Liver (tissue), 8 donors: ENCODE measurements at regions not wholly inside any gene's neighbourhood (a gene's known extent, or its start where the extent isn't known, plus 50 kb on each side); places are given as distances from the start of the nearest gene placed in this dataset.

Experiments used
- DNase-seq: peaks from one replicate; pipeline ENCODE4 v3.0.0-alpha.2; 2017; ENCODE audit warnings: low spot score
- H3K27ac ChIP-seq, 2 donors: one replicate each; pipeline ENCODE4 v1.7.0; 2013; ENCODE audit warnings: inconsistent platforms in 2 of 2, low read length in 2 of 2, control low read depth in 1 of 2, low read depth in 1 of 2, mild to moderate bottlenecking in 1 of 2
- H3K27me3 ChIP-seq, 4 donors: one replicate each; pipeline versions ENCODE4 v1.6.1 to v1.7.0; 2013; ENCODE audit warnings: low read length in 3 of 4, inconsistent platforms in 1 of 4, mild to moderate bottlenecking in 1 of 4, moderate library complexity in 1 of 4; ENCODE audit not compliant: control insufficient read depth in 4 of 4, insufficient read depth in 4 of 4
- H3K36me3 ChIP-seq, 4 donors: one replicate each; pipeline versions ENCODE4 v1.6.1 to v1.7.0; 2013; ENCODE audit warnings: low read length in 3 of 4, mild to moderate bottlenecking in 3 of 4, low read depth in 1 of 4, moderate library complexity in 1 of 4; ENCODE audit not compliant: control insufficient read depth in 4 of 4, insufficient read depth in 3 of 4
- H3K4me1 ChIP-seq, 4 donors: one replicate each; pipeline versions ENCODE4 v1.6.1 to v1.7.0; 2013; ENCODE audit warnings: low read length in 3 of 4, mild to moderate bottlenecking in 3 of 4, moderate library complexity in 1 of 4; ENCODE audit not compliant: control insufficient read depth in 4 of 4, insufficient read depth in 4 of 4
- H3K4me3 ChIP-seq, 3 donors: one replicate each; pipeline versions ENCODE4 v1.6.1 to v1.7.0; 2013; ENCODE audit warnings: low read length in 3 of 3, control low read depth in 1 of 3, low read depth in 1 of 3, mild to moderate bottlenecking in 1 of 3
- H3K9ac ChIP-seq, 2 donors: one replicate each; pipeline ENCODE4 v1.7.0; 2013; ENCODE audit warnings: low read length in 2 of 2, mild to moderate bottlenecking in 2 of 2, moderate library complexity in 2 of 2, control low read depth in 1 of 2, low read depth in 1 of 2
- H3K9me3 ChIP-seq, 4 donors: one replicate each; pipeline versions ENCODE4 v1.6.1 to v1.7.0; 2013; ENCODE audit warnings: low read length in 3 of 4; ENCODE audit not compliant: control insufficient read depth in 4 of 4
- EGR1 ChIP-seq, 2 donors: IDR thresholded peaks; 2 replicates each; pipeline ENCODE4 v1.6.1; 2016 to 2018; ENCODE audit warnings: antibody characterized with exemption in 2 of 2, low read depth in 2 of 2
- FOXA1 ChIP-seq: IDR thresholded peaks from 2 replicates; pipeline ENCODE4 v1.6.1; 2016; ENCODE audit warnings: antibody characterized with exemption
- FOXA2 ChIP-seq: IDR thresholded peaks from 2 replicates; pipeline ENCODE4 v1.6.1; 2016; ENCODE audit warnings: antibody characterized with exemption
- GABPA ChIP-seq, 2 donors: IDR thresholded peaks in 1 of 2; conservative IDR thresholded peaks in 1 of 2; 2 replicates each; pipeline ENCODE4 v1.6.1; 2016; ENCODE audit warnings: antibody characterized with exemption in 2 of 2, mild to moderate bottlenecking in 1 of 2, moderate library complexity in 1 of 2
- HNF4A ChIP-seq, 2 donors: conservative IDR thresholded peaks; 2 replicates each; pipeline ENCODE4 v1.6.1; 2016; ENCODE audit warnings: antibody characterized with exemption in 2 of 2, mild to moderate bottlenecking in 2 of 2
- HNF4G ChIP-seq: IDR thresholded peaks from 2 replicates; pipeline ENCODE4 v1.6.1; 2016; ENCODE audit warnings: antibody characterized with exemption
- JUND ChIP-seq, 2 donors: IDR thresholded peaks; 2 replicates each; pipeline ENCODE4 v1.6.1; 2016; ENCODE audit warnings: antibody characterized with exemption in 2 of 2
- NR2F2 ChIP-seq: IDR thresholded peaks from 2 replicates; pipeline ENCODE4 v1.6.1; 2016; ENCODE audit warnings: antibody characterized with exemption
- RXRA ChIP-seq, 2 donors: IDR thresholded peaks; 2 replicates each; pipeline ENCODE4 v1.6.1; 2017 to 2018; ENCODE audit warnings: antibody characterized with exemption in 2 of 2, mild to moderate bottlenecking in 1 of 2
- TAF1 ChIP-seq: conservative IDR thresholded peaks from 2 replicates; pipeline ENCODE4 v1.6.1; 2016; ENCODE audit warnings: antibody characterized with exemption, mild to moderate bottlenecking
- YY1 ChIP-seq: IDR thresholded peaks from 2 replicates; pipeline ENCODE4 v1.6.1; 2016; ENCODE audit warnings: antibody characterized with exemption, mild to moderate bottlenecking
- WGBS: extraction: QIAGEN DNeasy Blood & Tissue Kit; methylation state at CpG from one replicate; pipeline ENCODE4 v1.1.7; 2013; 5-methylcytosine and 5-hydroxymethylcytosine counted together
- TF ChIP-seq, protein P1 (sequence below): IDR thresholded peaks from 2 replicates; pipeline ENCODE4 v1.6.1; 2016; ENCODE audit warnings: antibody characterized with exemption, mild to moderate bottlenecking
- TF ChIP-seq, protein P2 (sequence below): IDR thresholded peaks from 2 replicates; pipeline ENCODE4 v1.6.1; 2016; ENCODE audit warnings: antibody characterized with exemption
- TF ChIP-seq, protein P3 (sequence below): IDR thresholded peaks from 2 replicates; pipeline ENCODE4 v1.6.1; 2016; ENCODE audit warnings: antibody characterized with exemption
- TF ChIP-seq, protein P4 (sequence below): IDR thresholded peaks from 2 replicates; pipeline ENCODE4 v1.6.1; 2016; ENCODE audit warnings: antibody characterized with exemption
- TF ChIP-seq, protein P5 (sequence below): fragments of 150-350 bp; IDR thresholded peaks from 2 replicates; pipeline ENCODE4 v1.5.1; 2017; ENCODE audit warnings: improper control_type of control experiment, low read depth, low read length; ENCODE audit not compliant: missing input control
- donor health status: healthy.
- donor health status: healthy.
- donor health status: healthy.
- donor health status: healthy.
- donor health status: healthy.

DNA sequence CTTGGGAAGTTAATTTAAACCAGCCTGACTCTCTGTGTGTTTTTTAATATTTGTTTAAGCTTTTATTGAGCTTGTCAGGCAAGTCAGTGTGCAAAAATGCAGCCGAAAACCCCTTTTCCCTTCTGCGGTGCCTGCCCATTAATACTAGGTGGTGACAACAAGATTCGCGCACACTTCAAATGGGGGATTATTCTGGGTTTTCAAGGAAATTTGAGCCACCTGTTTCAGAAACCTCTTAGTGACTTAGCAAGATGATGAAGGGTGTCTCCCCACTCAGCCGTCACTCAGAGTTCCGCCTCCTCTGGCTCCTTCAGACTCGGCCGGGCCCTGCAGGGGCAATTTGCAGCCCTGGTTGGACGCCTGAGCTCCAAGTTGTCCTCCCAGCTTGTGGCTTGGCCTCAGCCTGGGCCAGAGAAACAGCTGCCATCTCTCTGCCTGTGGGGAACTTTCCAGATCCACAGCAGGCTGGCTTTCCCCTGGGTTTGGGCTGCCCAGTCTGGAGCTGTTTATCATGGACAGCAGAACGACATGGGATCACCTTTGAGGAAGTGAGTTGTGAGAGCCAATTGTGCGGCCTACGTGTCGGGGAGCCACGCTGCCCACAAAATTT, 75.9 kb downstream of the SPRY4 start:
- Histone ChIP-seq H3K36me3 (no peaks in the 10 kb centered on the region), H3K9me3 (no peaks in the 10 kb centered on the region), H3K27me3 (no peaks in the 10 kb centered on the region), H3K9ac (no peak overlapping the region), H3K4me3 (no peak overlapping the region), H3K27ac (peak overlapping the region; percentile 83 to 84), H3K4me1 (peaks cover 6 to 31% (median 24%) of the 10 kb centered on the region in 4 donors)
- 63% methylated on average over 14 of the region's 14 CpGs for WGBS
- TF ChIP-seq, protein P1, sequence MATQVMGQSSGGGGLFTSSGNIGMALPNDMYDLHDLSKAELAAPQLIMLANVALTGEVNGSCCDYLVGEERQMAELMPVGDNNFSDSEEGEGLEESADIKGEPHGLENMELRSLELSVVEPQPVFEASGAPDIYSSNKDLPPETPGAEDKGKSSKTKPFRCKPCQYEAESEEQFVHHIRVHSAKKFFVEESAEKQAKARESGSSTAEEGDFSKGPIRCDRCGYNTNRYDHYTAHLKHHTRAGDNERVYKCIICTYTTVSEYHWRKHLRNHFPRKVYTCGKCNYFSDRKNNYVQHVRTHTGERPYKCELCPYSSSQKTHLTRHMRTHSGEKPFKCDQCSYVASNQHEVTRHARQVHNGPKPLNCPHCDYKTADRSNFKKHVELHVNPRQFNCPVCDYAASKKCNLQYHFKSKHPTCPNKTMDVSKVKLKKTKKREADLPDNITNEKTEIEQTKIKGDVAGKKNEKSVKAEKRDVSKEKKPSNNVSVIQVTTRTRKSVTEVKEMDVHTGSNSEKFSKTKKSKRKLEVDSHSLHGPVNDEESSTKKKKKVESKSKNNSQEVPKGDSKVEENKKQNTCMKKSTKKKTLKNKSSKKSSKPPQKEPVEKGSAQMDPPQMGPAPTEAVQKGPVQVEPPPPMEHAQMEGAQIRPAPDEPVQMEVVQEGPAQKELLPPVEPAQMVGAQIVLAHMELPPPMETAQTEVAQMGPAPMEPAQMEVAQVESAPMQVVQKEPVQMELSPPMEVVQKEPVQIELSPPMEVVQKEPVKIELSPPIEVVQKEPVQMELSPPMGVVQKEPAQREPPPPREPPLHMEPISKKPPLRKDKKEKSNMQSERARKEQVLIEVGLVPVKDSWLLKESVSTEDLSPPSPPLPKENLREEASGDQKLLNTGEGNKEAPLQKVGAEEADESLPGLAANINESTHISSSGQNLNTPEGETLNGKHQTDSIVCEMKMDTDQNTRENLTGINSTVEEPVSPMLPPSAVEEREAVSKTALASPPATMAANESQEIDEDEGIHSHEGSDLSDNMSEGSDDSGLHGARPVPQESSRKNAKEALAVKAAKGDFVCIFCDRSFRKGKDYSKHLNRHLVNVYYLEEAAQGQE, result no peak
- TF ChIP-seq, protein P2, sequence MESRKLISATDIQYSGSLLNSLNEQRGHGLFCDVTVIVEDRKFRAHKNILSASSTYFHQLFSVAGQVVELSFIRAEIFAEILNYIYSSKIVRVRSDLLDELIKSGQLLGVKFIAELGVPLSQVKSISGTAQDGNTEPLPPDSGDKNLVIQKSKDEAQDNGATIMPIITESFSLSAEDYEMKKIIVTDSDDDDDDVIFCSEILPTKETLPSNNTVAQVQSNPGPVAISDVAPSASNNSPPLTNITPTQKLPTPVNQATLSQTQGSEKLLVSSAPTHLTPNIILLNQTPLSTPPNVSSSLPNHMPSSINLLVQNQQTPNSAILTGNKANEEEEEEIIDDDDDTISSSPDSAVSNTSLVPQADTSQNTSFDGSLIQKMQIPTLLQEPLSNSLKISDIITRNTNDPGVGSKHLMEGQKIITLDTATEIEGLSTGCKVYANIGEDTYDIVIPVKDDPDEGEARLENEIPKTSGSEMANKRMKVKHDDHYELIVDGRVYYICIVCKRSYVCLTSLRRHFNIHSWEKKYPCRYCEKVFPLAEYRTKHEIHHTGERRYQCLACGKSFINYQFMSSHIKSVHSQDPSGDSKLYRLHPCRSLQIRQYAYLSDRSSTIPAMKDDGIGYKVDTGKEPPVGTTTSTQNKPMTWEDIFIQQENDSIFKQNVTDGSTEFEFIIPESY, result no peak
- TF ChIP-seq JUND (IDR thresholded peaks at IDR 0.05) (no peak), HNF4G (no peak), TAF1 (no peak), GABPA (IDR thresholded peaks at IDR 0.05 in 1 of 2, conservative IDR thresholded peaks at IDR 0.05 in 1 of 2) (no peak), HNF4A (conservative IDR thresholded peaks at IDR 0.05) (no peak), FOXA2 (no peak), NR2F2 (no peak), FOXA1 (no peak), RXRA (IDR thresholded peaks at IDR 0.05) (no peak), EGR1 (IDR thresholded peaks at IDR 0.05; ENCODE audit: low read depth in 2 of 2) (no peak), YY1 (no peak)
- TF ChIP-seq, protein P3, sequence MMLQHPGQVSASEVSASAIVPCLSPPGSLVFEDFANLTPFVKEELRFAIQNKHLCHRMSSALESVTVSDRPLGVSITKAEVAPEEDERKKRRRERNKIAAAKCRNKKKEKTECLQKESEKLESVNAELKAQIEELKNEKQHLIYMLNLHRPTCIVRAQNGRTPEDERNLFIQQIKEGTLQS, result no peak
- TF ChIP-seq, protein P4, sequence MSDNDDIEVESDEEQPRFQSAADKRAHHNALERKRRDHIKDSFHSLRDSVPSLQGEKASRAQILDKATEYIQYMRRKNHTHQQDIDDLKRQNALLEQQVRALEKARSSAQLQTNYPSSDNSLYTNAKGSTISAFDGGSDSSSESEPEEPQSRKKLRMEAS, result no peak
- TF ChIP-seq, protein P5, sequence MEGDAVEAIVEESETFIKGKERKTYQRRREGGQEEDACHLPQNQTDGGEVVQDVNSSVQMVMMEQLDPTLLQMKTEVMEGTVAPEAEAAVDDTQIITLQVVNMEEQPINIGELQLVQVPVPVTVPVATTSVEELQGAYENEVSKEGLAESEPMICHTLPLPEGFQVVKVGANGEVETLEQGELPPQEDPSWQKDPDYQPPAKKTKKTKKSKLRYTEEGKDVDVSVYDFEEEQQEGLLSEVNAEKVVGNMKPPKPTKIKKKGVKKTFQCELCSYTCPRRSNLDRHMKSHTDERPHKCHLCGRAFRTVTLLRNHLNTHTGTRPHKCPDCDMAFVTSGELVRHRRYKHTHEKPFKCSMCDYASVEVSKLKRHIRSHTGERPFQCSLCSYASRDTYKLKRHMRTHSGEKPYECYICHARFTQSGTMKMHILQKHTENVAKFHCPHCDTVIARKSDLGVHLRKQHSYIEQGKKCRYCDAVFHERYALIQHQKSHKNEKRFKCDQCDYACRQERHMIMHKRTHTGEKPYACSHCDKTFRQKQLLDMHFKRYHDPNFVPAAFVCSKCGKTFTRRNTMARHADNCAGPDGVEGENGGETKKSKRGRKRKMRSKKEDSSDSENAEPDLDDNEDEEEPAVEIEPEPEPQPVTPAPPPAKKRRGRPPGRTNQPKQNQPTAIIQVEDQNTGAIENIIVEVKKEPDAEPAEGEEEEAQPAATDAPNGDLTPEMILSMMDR, result no peak
- no peak for DNase-seq
